Effector memory CD8-positive, alpha-beta T cell (primary cell): ENCODE measurements at regions not wholly inside any gene's neighbourhood (a gene's known extent, or its start where the extent isn't known, plus 50 kb on each side); places are given as distances from the start of the nearest gene placed in this dataset.
A peak's percentile ranks its signal among the peaks of the same experiment; 100 is the strongest.
"Not testable (repeated sequence)": the region's sequence is repeated elsewhere in the genome, so short reads cannot be mapped to it uniquely, and the experiment has no call there.

Experiments
- ATAC-seq: fragments of 150-1000 bp; cut with Tn5 transposase; replicated peaks from 2 replicates; pipeline ENCODE4 v1.10.0; 2021; ENCODE audit warnings: mild to moderate bottlenecking, moderate library complexity
- DNase-seq, 3 experiments: peaks; one replicate each; pipeline ENCODE4 v3.0.0; 2021
- H3K27ac Mint-ChIP-seq, 2 donors: one replicate each; pipeline ENCODE4 v1.8.0; 2022; ENCODE audit warnings: mild to moderate bottlenecking in 2 of 2, mixed read lengths in 2 of 2, moderate library complexity in 2 of 2
- H3K27me3 Mint-ChIP-seq, 2 donors: one replicate each; pipeline ENCODE4 v1.8.0; 2022; ENCODE audit warnings: mixed read lengths in 2 of 2
- H3K36me3 Mint-ChIP-seq: one replicate; pipeline ENCODE4 v1.8.0; 2022; ENCODE audit warnings: mild to moderate bottlenecking, moderate library complexity, mixed read lengths; ENCODE audit not compliant: insufficient read depth
- H3K4me1 Mint-ChIP-seq, 2 donors: one replicate each; pipeline ENCODE4 v1.8.0; 2022; ENCODE audit warnings: low read depth in 2 of 2, mixed read lengths in 2 of 2
- H3K4me3 Mint-ChIP-seq, 2 donors: one replicate each; pipeline ENCODE4 v1.8.0; 2022; ENCODE audit warnings: mild to moderate bottlenecking in 2 of 2, mixed read lengths in 2 of 2, moderate library complexity in 2 of 2
- H3K9me3 Mint-ChIP-seq, 2 donors: one replicate each; pipeline ENCODE4 v1.8.0; 2022; ENCODE audit warnings: mixed read lengths in 2 of 2

DNA sequence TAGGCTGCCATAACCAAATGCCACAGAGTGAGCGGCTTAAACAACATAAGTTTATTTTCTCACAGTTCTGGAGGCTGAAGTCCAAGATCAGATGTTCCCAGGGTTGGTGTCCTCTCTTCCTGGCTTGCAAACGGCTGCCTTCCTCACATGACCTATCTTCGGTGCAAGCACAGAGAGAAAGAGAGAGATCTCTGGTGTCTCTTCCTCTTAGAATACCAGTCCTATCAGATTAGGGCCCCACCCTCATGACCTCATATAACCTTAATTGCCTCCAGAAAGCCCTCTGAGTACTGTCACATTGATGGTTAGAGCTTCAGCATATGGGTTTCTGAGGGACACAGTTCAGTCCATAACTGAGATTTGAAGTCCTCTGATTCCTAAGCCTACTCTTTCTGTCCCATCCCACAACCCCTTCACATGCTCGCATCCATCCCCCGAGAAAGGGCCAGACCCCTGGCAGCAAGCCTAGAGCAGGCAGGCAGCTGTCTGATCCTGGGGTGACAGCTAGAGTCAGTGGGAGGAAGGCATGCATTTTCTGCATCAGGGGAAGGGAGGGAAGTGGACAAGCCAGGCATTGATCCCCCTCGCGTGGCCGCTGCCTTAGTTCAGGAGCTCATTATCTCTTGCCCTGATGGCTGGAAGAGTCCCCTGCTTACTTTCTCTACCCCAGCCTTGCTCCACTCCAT, 114.1 kb downstream of the FAR1 start:
- Mint-ChIP-seq H3K4me1 (no peaks in the 10 kb centered on the region), H3K4me3 (no peak overlapping the region), H3K36me3 (no peaks in the 10 kb centered on the region), H3K9me3 (no peaks in the 10 kb centered on the region), H3K27ac (peak overlapping the region in 1 of 2 donors; percentile 26), H3K27me3 (peaks cover 5 to 19% of the 10 kb centered on the region in 2 donors)
- DNase-seq (no peak), ATAC-seq (no peak)

- Mint-ChIP-seq H3K4me3 (no peak overlapping the region), H3K4me1 (no peaks in the 10 kb centered on the region), H3K27me3 (peaks cover 0 to 8% of the 10 kb centered on the region in 2 donors), H3K36me3 (no peaks in the 10 kb centered on the region), H3K9me3 (no peaks in the 10 kb centered on the region), H3K27ac (no peak overlapping the region)
- ATAC-seq (no peak), DNase-seq (no peak)
These were observed 116.0 kb downstream of the FAR1 start for GRCh38 chr11:13784441-13784840.

DNA sequence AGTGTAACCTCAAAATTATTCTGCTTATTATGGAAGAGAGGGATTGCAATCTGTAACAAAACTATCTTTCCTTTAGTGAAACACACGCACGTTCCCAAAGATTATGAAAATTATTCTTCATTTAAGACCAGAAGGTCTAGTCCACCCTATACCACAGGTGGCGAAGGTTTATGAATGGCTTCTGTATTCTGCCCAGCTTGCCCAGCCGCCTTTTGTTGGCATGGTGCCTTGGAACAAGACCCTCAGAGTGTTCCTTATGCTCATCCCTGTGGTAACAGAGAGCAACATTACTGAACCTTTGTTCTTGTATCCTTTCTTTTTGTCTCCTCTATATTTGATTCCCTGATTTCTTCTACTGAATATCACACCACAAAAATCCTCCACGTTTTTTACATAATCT, 116.4 kb downstream of the FAR1 start:
- ATAC-seq (no peak), DNase-seq (no peak)
- Mint-ChIP-seq H3K36me3 (no peaks in the 10 kb centered on the region), H3K27me3 (peaks cover 0 to 8% of the 10 kb centered on the region in 2 donors), H3K4me3 (no peak overlapping the region), H3K27ac (no peak overlapping the region), H3K4me1 (no peaks in the 10 kb centered on the region), H3K9me3 (no peaks in the 10 kb centered on the region)

GRCh38 chr11:13786688-13787087, 118.2 kb downstream of the FAR1 start:
- Mint-ChIP-seq H3K4me1 (no peaks in the 10 kb centered on the region), H3K36me3 (no peaks in the 10 kb centered on the region), H3K27me3 (peaks cover 0 to 8% of the 10 kb centered on the region in 2 donors), H3K9me3 (no peaks in the 10 kb centered on the region), H3K27ac (no peak overlapping the region), H3K4me3 (no peak overlapping the region)
- ATAC-seq (no peak), DNase-seq (no peak)

DNA sequence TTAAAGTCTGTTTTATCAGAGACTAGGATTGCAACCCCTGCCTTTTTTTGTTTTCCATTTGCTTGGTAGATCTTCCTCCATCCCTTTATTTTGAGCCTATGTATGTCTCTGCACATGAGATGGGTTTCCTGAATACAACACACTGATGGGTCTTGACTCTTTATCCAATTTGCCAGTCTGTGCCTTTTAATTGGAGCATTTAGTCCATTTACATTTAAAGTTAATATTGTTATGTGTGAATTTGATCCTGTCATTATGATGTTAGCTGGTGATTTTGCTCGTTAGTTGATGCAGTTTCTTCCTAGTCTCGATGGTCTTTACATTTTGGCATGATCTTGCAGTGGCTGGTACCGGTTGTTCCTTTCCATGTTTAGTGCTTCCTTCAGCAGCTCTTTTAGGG, 129.1 kb downstream of the FAR1 start:
- not testable (repeated sequence) for ATAC-seq, H3K4me1 Mint-ChIP-seq, DNase-seq, H3K36me3 Mint-ChIP-seq, H3K4me3 Mint-ChIP-seq, H3K27ac Mint-ChIP-seq, H3K9me3 Mint-ChIP-seq
- peaks cover 0 to 28% of the 10 kb centered on the region in 2 donors for H3K27me3 Mint-ChIP-seq

- H3K9me3 Mint-ChIP-seq, result no peaks in the 10 kb centered on the region
- no peak overlapping the region for H3K27ac Mint-ChIP-seq
- H3K36me3 Mint-ChIP-seq, result no peaks in the 10 kb centered on the region
- H3K4me1 Mint-ChIP-seq, result no peaks in the 10 kb centered on the region
- DNase-seq (no peak), ATAC-seq (no peak)
- H3K27me3 Mint-ChIP-seq, result peaks cover 13 to 39% of the 10 kb centered on the region in 2 donors
- H3K4me3 Mint-ChIP-seq, result no peak overlapping the region
These were observed 132.4 kb downstream of the FAR1 start for GRCh38 chr11:13800901-13801300.

DNA sequence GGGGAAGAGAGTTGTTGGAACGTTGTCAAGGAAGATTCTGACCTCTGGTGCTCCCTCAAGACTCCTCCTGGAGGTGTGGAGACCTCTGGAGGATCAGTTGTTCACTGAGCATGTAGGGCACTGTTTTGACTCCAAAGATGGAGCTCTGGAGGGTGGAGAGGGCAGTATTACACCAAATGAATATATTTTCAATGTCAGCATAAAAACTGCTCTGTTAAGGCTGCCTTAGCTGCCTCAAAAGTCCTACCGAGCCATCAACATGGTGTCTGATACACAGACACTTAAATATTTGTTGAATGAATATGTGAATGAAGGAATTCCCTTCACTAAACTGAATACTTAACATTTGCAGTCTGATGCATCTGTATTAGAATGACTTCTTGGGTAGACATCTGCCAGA, 144.2 kb upstream of the SPON1 start:
- Mint-ChIP-seq H3K4me1 (no peaks in the 10 kb centered on the region), H3K36me3 (no peaks in the 10 kb centered on the region), H3K9me3 (peaks cover 0 to 3% of the 10 kb centered on the region in 2 donors), H3K27ac (no peak overlapping the region), H3K27me3 (peaks cover 0 to 13% of the 10 kb centered on the region in 2 donors), H3K4me3 (no peak overlapping the region)
- DNase-seq, result no peak
- no peak for ATAC-seq

DNA sequence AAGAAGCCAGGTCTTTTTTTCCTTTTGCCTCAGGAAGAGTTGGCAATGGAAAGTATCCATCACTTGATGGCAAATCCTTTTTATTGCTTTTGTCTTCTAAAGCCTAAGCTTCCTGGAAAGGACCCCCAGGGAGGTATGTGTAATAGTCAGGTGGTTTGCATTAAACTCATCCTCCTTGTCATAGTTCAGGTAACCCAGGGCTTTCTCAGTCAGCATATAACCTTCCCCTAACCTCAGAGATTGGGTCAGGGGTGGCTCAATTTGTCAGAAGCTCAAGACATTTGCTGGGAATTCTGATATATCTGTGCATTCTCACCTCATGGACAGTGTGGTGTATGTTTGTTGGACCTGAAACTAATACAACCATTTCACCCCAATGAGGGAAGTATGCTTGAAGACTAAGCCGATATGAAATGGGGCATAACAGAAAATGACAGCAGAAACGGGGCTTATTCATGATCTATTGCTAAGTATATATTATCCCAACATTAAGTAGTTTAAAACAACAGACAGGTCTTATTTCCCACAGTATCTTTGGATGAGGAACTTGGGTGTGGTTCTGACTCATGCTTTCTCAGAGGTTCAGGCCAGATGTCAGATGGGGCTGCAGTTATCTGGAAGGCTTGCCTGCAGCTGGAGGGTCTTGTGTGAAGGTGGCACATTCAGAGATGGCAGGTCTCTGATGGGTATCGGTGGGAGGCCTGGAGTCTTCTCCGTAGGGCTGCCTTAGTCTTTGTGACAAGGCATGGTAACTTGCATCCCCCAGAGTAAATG, 135.8 kb upstream of the SPON1 start:
- peaks cover 0 to 8% of the 10 kb centered on the region in 2 donors for H3K9me3 Mint-ChIP-seq
- peaks cover 0 to under 1% of the 10 kb centered on the region in 2 donors for H3K4me1 Mint-ChIP-seq
- ATAC-seq, result no peak
- peaks cover 26 to 39% of the 10 kb centered on the region in 2 donors for H3K27me3 Mint-ChIP-seq
- H3K4me3 Mint-ChIP-seq, result no peak overlapping the region
- H3K27ac Mint-ChIP-seq, result no peak overlapping the region
- H3K36me3 Mint-ChIP-seq, result no peaks in the 10 kb centered on the region
- DNase-seq, result no peak

GRCh38 chr11:13831696-13832095, 130.8 kb upstream of the SPON1 start:
- Mint-ChIP-seq H3K36me3 (no peaks in the 10 kb centered on the region), H3K4me3 (no peak overlapping the region), H3K4me1 (peaks cover 0 to 5% of the 10 kb centered on the region in 2 donors), H3K9me3 (peaks cover 0 to 8% of the 10 kb centered on the region in 2 donors), H3K27ac (no peak overlapping the region), H3K27me3 (peaks cover 24 to 52% of the 10 kb centered on the region in 2 donors)
- no peak for ATAC-seq
- no peak for DNase-seq

DNA sequence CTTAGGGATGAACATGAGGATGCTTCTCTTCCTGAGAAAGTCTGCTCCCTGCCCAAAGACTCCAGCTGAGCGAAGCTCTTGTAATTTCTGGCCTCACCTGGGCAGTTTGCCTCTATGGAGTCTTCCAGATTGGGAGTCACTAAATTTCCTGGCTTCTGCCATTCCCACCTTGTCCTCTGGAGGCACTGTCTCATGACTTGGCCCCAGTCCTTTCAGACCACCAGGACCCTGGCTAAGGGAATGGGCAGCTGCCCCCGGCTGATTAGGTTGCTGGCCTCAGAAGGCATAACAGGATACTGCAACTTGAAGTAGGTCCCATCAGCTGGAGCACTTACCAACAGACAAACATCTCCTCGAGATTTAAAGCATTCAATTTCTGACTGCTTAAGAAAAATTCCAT, 128.1 kb upstream of the SPON1 start:
- DNase-seq (no peak), ATAC-seq (no peak)
- H3K27me3 Mint-ChIP-seq, result peaks cover 23 to 43% of the 10 kb centered on the region in 2 donors
- no peaks in the 10 kb centered on the region for H3K9me3 Mint-ChIP-seq
- peaks cover 0 to 5% of the 10 kb centered on the region in 2 donors for H3K4me1 Mint-ChIP-seq
- H3K27ac Mint-ChIP-seq, result no peak overlapping the region
- no peak overlapping the region for H3K4me3 Mint-ChIP-seq
- H3K36me3 Mint-ChIP-seq, result no peaks in the 10 kb centered on the region

- no peak for ATAC-seq
- no peaks in the 10 kb centered on the region for H3K9me3 Mint-ChIP-seq
- no peak overlapping the region for H3K4me3 Mint-ChIP-seq
- H3K4me1 Mint-ChIP-seq, result peaks cover 0 to 4% of the 10 kb centered on the region in 2 donors
- peaks cover 10 to 24% of the 10 kb centered on the region in 2 donors for H3K27me3 Mint-ChIP-seq
- no peak for DNase-seq
- no peak overlapping the region for H3K27ac Mint-ChIP-seq
- no peaks in the 10 kb centered on the region for H3K36me3 Mint-ChIP-seq
These were observed 125.9 kb upstream of the SPON1 start for GRCh38 chr11:13836666-13837065.

DNA sequence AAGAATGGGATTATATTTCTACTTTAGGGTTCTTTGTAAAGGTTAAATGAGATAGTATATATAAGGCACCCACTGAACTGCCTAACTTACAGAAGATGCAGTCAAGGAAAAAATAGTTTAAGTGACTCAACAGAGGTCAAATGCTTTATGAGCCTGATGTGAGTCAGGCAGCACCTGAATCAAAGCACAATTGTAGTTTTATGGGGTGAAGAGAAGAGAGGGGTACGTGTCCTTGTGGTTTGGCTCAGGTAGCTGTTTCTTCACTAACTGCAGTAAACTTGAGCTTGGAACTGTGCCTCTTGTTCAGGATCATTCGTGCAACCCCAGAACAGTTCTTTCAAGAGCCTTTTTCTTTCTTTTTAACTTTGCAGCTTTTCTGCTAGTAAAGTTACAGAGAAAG, 125.2 kb upstream of the SPON1 start:
- Mint-ChIP-seq H3K27ac (no peak overlapping the region), H3K36me3 (no peaks in the 10 kb centered on the region), H3K27me3 (peaks cover 10 to 20% of the 10 kb centered on the region in 2 donors), H3K9me3 (no peaks in the 10 kb centered on the region), H3K4me1 (no peaks in the 10 kb centered on the region), H3K4me3 (no peak overlapping the region)
- no peak for DNase-seq
- no peak for ATAC-seq

DNA sequence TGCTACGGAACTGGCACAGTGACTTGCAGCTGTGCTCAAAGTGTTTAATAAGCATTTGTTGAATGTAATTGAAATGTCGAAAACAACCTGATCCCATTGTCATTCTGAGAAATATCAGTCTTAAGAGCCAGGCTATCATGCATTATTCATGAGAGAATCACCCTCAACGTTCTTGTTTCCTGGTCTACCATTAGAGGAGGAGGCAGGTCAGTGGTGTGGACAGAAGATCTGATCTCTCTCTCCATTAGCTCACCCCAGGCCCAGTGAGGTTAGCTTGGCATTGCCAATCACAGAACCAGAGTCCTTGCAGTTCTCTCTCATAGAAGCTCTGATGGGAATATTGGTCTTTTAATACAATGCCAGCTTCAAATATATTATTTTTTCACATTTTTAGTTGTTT, 121.1 kb upstream of the SPON1 start:
- H3K9me3 Mint-ChIP-seq, result no peaks in the 10 kb centered on the region
- no peaks in the 10 kb centered on the region for H3K4me1 Mint-ChIP-seq
- ATAC-seq (no peak), DNase-seq (no peak)
- H3K27me3 Mint-ChIP-seq, result peaks cover 0 to 10% of the 10 kb centered on the region in 2 donors
- no peaks in the 10 kb centered on the region for H3K36me3 Mint-ChIP-seq
- no peak overlapping the region for H3K4me3 Mint-ChIP-seq
- peak overlapping the region in 1 of 2 donors; percentile 9 for H3K27ac Mint-ChIP-seq

- Mint-ChIP-seq H3K4me3 (no peak overlapping the region), H3K4me1 (peaks cover 9 to 11% of the 10 kb centered on the region in 2 donors), H3K27ac (no peak overlapping the region), H3K9me3 (no peaks in the 10 kb centered on the region), H3K36me3 (no peaks in the 10 kb centered on the region), H3K27me3 (peaks cover 11 to 39% of the 10 kb centered on the region in 2 donors)
- no peak for DNase-seq
- no peak for ATAC-seq
These were observed 114.5 kb upstream of the SPON1 start for GRCh38 chr11:13848031-13848430.
